GM12892 (cell line): ENCODE measurements at regions not wholly inside any gene's neighbourhood (a gene's known extent, or its start where the extent isn't known, plus 50 kb on each side); places are given as distances from the start of the nearest gene placed in this dataset.

Experiments
- POLR2A ChIP-seq: IDR thresholded peaks from 2 replicates; pipeline ENCODE4 v1.6.1; 2011; ENCODE audit warnings: low read depth, low read length, control low read depth
- POLR2AphosphoS5 ChIP-seq: IDR thresholded peaks from 2 replicates; pipeline ENCODE4 v1.6.1; 2011; ENCODE audit warnings: low read depth, low read length, control low read depth
- TAF1 ChIP-seq: IDR thresholded peaks from 2 replicates; pipeline ENCODE4 v1.6.1; 2011; ENCODE audit warnings: low read depth, mild to moderate bottlenecking, control low read depth, low read length, borderline replicate concordance

GRCh38 chr1:193310564-193310963 is 124.2 kb upstream of the B3GALT2 start:
- TF ChIP-seq POLR2A (no peak), POLR2AphosphoS5 (no peak), TAF1 (no peak)
